ENCODE measurements at regions not wholly inside any gene's neighbourhood (a gene's known extent, or its start where the extent isn't known, plus 50 kb on each side); places are given as distances from the start of the nearest gene placed in this dataset.
A peak's percentile ranks its signal among the peaks of the same experiment; 100 is the strongest.

- in situ Hi-C loops (cut with MboI; ENCODE audit: low pct_unique_long_range_greater_than_20kb in 2 of 9, low sequenced_read_pairs in 9 of 9, unreplicated experiment in 9 of 9): no loop called here
- ATAC-seq (replicated peaks in 6 of 8): no peak
- no peak overlapping the region for H3K27ac ChIP-seq
- no peak overlapping the region for H3K4me3 ChIP-seq
- peaks cover 9 to 15% of the 10 kb centered on the region in 2 donors for H3K4me1 ChIP-seq (replicated peaks in 1 of 2)
Measured at GRCh38 chr2:2947406-2947805, 430.2 kb downstream of the EIPR1 start.

- no peak overlapping the region for H3K4me3 ChIP-seq
- in situ Hi-C loops (cut with MboI; ENCODE audit: low pct_unique_long_range_greater_than_20kb in 2 of 9, low sequenced_read_pairs in 9 of 9, unreplicated experiment in 9 of 9): no loop called here
- 0 to 100% (median 77%) methylated on average over 1 to 4 of the region's 4 CpGs for WGBS, 10 experiments
- H3K4me1 ChIP-seq (replicated peaks in 1 of 2): peaks cover 29 to 38% of the 10 kb centered on the region in 2 donors
- no peak overlapping the region for H3K27ac ChIP-seq
- no peak for ATAC-seq (replicated peaks in 6 of 8)
Measured at GRCh38 chr2:2942906-2943305, 434.7 kb downstream of the EIPR1 start.

GRCh38 chr2:2942225-2942624 lies 435.4 kb downstream of the EIPR1 start:
- Histone ChIP-seq H3K4me3 (no peak overlapping the region), H3K4me1 (replicated peaks in 1 of 2) (peaks cover 29 to 38% of the 10 kb centered on the region in 2 donors), H3K27ac (no peak overlapping the region)
- 24 to 93% (median 63%) methylated on average over 2 to 5 of the region's 5 CpGs; no CpG with 5 or more reads in 1 of the 10 experiments for WGBS, 10 experiments
- peak in 1 of 8 experiments; percentile 71 for ATAC-seq (replicated peaks in 6 of 8)
- in situ Hi-C loops (cut with MboI; ENCODE audit: low pct_unique_long_range_greater_than_20kb in 2 of 9, low sequenced_read_pairs in 9 of 9, unreplicated experiment in 9 of 9): no loop called here

GRCh38 chr2:2941205-2941604 lies 436.4 kb downstream of the EIPR1 start:
- in situ Hi-C loops (cut with MboI; ENCODE audit: low pct_unique_long_range_greater_than_20kb in 2 of 9, low sequenced_read_pairs in 9 of 9, unreplicated experiment in 9 of 9): no loop called here
- ATAC-seq (replicated peaks in 6 of 8): peak in 6 of 8 experiments; percentile 35 to 97 (median 96)
- H3K4me1 ChIP-seq (replicated peaks in 1 of 2): peaks cover 29 to 38% of the 10 kb centered on the region in 2 donors
- peak overlapping the region; percentile 37 to 40 for H3K27ac ChIP-seq
- no peak overlapping the region for H3K4me3 ChIP-seq
- WGBS, 10 experiments: 0 to 67% (median 35%) methylated on average over 2 to 15 of the region's 15 CpGs; no CpG with 5 or more reads in 5 of the 10 experiments

GRCh38 chr2:2940702-2941101 lies 436.9 kb downstream of the EIPR1 start:
- Histone ChIP-seq H3K27ac (peak overlapping the region; percentile 37 to 40), H3K4me3 (no peak overlapping the region), H3K4me1 (replicated peaks in 1 of 2) (peaks cover 29 to 38% of the 10 kb centered on the region in 2 donors)
- in situ Hi-C loops (cut with MboI; ENCODE audit: low pct_unique_long_range_greater_than_20kb in 2 of 9, low sequenced_read_pairs in 9 of 9, unreplicated experiment in 9 of 9): no loop called here
- 14 to 97% (median 77%) methylated on average over 1 to 7 of the region's 9 CpGs; no CpG with 5 or more reads in 1 of the 10 experiments for WGBS, 10 experiments
- no peak for ATAC-seq (replicated peaks in 6 of 8)

GRCh38 chr2:2940061-2940460 lies 437.6 kb downstream of the EIPR1 start:
- ATAC-seq (replicated peaks in 6 of 8): no peak
- WGBS, 10 experiments: 80% methylated on average over 2 of the region's 10 CpGs; no CpG with 5 or more reads in 9 of the 10 experiments
- Histone ChIP-seq H3K4me1 (replicated peaks in 1 of 2) (peaks cover 29 to 38% of the 10 kb centered on the region in 2 donors), H3K4me3 (no peak overlapping the region), H3K27ac (no peak overlapping the region)
- in situ Hi-C loops (cut with MboI; ENCODE audit: low pct_unique_long_range_greater_than_20kb in 2 of 9, low sequenced_read_pairs in 9 of 9, unreplicated experiment in 9 of 9): no loop called here

GRCh38 chr2:2939078-2939795 lies 438.4 kb downstream of the EIPR1 start:
- in situ Hi-C loops (cut with MboI; ENCODE audit: low pct_unique_long_range_greater_than_20kb in 2 of 9, low sequenced_read_pairs in 9 of 9, unreplicated experiment in 9 of 9): no loop called here
- H3K27ac ChIP-seq: no peak overlapping the region
- H3K4me1 ChIP-seq (replicated peaks in 1 of 2): peaks cover 29 to 39% of the 10 kb centered on the region in 2 donors
- WGBS, 10 experiments: 0 to 100% (median 80%) methylated on average over 1 to 8 of the region's 13 CpGs; no CpG with 5 or more reads in 1 of the 10 experiments
- H3K4me3 ChIP-seq: no peak overlapping the region
- ATAC-seq (replicated peaks in 6 of 8): no peak

GRCh38 chr2:2938481-2938880 lies 439.1 kb downstream of the EIPR1 start:
- ATAC-seq (replicated peaks in 6 of 8): peak in 1 of 8 experiments; percentile 69
- in situ Hi-C loops (cut with MboI; ENCODE audit: low pct_unique_long_range_greater_than_20kb in 2 of 9, low sequenced_read_pairs in 9 of 9, unreplicated experiment in 9 of 9): no loop called here
- H3K27ac ChIP-seq: no peak overlapping the region

GRCh38 chr2:2935445-2936149 lies 442.0 kb downstream of the EIPR1 start:
- Histone ChIP-seq H3K4me1 (replicated peaks in 1 of 2) (peaks cover 34 to 45% of the 10 kb centered on the region in 2 donors), H3K27ac (no peak overlapping the region), H3K4me3 (no peak overlapping the region)
- in situ Hi-C loops (cut with MboI; ENCODE audit: low pct_unique_long_range_greater_than_20kb in 2 of 9, low sequenced_read_pairs in 9 of 9, unreplicated experiment in 9 of 9): no loop called here
- no peak for ATAC-seq (replicated peaks in 6 of 8)
- 43 to 98% (median 90%) methylated on average over 2 to 18 of the region's 26 CpGs; no CpG with 5 or more reads in 3 of the 10 experiments for WGBS, 10 experiments

More at GRCh38 chr2:2938481-2938880, 439.1 kb downstream of the EIPR1 start:
- Histone ChIP-seq H3K4me3 (no peak overlapping the region), H3K4me1 (replicated peaks in 1 of 2) (peaks cover 37 to 46% of the 10 kb centered on the region in 2 donors)
- 10 to 89% (median 72%) methylated on average over 1 to 5 of the region's 14 CpGs; no CpG with 5 or more reads in 5 of the 10 experiments for WGBS, 10 experiments

GRCh38 chr2:2933426-2933825 lies 444.2 kb downstream of the EIPR1 start:
- in situ Hi-C loops (cut with MboI; ENCODE audit: low pct_unique_long_range_greater_than_20kb in 2 of 9, low sequenced_read_pairs in 9 of 9, unreplicated experiment in 9 of 9): no loop called here
- peak overlapping the region; percentile 24 to 39 for H3K27ac ChIP-seq
- peak in 5 of 8 experiments; percentile 91 to 99 (median 98) for ATAC-seq (replicated peaks in 6 of 8)
- peaks cover 16 to 31% of the 10 kb centered on the region in 2 donors for H3K4me1 ChIP-seq (replicated peaks in 1 of 2)
- H3K4me3 ChIP-seq: no peak overlapping the region
- 0 to 49% (median 10%) methylated on average over 1 to 12 of the region's 15 CpGs; no CpG with 5 or more reads in 1 of the 10 experiments for WGBS, 10 experiments

- Histone ChIP-seq H3K4me3 (no peak overlapping the region), H3K4me1 (replicated peaks in 1 of 2) (peaks cover 16 to 31% of the 10 kb centered on the region in 2 donors), H3K27ac (peak overlapping the region in 1 of 2 donors; percentile 53)
- 26 to 94% (median 74%) methylated on average over 3 to 12 of the region's 16 CpGs; no CpG with 5 or more reads in 4 of the 10 experiments for WGBS, 10 experiments
- no peak for ATAC-seq (replicated peaks in 6 of 8)
- in situ Hi-C loops (cut with MboI; ENCODE audit: low pct_unique_long_range_greater_than_20kb in 2 of 9, low sequenced_read_pairs in 9 of 9, unreplicated experiment in 9 of 9): no loop called here
Measured at GRCh38 chr2:2932692-2933305, 444.8 kb downstream of the EIPR1 start.

GRCh38 chr2:2932189-2932588 lies 445.4 kb downstream of the EIPR1 start:
- 33 to 100% (median 63%) methylated on average over 3 to 6 of the region's 15 CpGs; no CpG with 5 or more reads in 4 of the 10 experiments for WGBS, 10 experiments
- H3K4me1 ChIP-seq (replicated peaks in 1 of 2): peaks cover 16 to 31% of the 10 kb centered on the region in 2 donors
- H3K4me3 ChIP-seq: no peak overlapping the region
- no peak for ATAC-seq (replicated peaks in 6 of 8)
- no peak overlapping the region for H3K27ac ChIP-seq
- in situ Hi-C loops (cut with MboI; ENCODE audit: low pct_unique_long_range_greater_than_20kb in 2 of 9, low sequenced_read_pairs in 9 of 9, unreplicated experiment in 9 of 9): no loop called here
